Panc1 (cell line): ENCODE measurements at regions not wholly inside any gene's neighbourhood (a gene's known extent, or its start where the extent isn't known, plus 50 kb on each side); places are given as distances from the start of the nearest gene placed in this dataset.

Experiments
- ATAC-seq: fragments of 200-7000 bp; cut with Tn5 transposase; 2 replicates; pipeline ENCODE4 v1.9.1; 2020; ENCODE audit warnings: mild to moderate bottlenecking, moderate library complexity
- BruUV-seq: library from RNA; stranded (reverse); fragments of 400-500 nt; replicated peaks from 2 replicates; lab custom pipeline; 2021; lab: Mats Ljungman, UMichigan
- CTCF ChIA-PET: fragments of 300-600 bp; sonication (Branson Sonifier 250); formaldehyde crosslinking; loops from one replicate; lab custom pipeline; 2022; ENCODE audit warnings: antibody characterized with exemption; lab: Charles Lee
- POLR2A ChIA-PET: fragments of 300-600 bp; sonication (Branson Sonifier 250); formaldehyde crosslinking; loops from one replicate; lab custom pipeline; 2022; ENCODE audit warnings: antibody characterized with exemption; lab: Charles Lee
- DNase-seq: peaks from one replicate; pipeline ENCODE4 v3.0.0-alpha.2; 2010; ENCODE audit warnings: low read depth, low spot score
- H3K27ac ChIP-seq: 2 replicates; pipeline ENCODE4 v1.5.1; 2011; ENCODE audit warnings: mild to moderate bottlenecking, low read length, inconsistent platforms
- H3K27me3 ChIP-seq: fragments of 200-500 bp; sonication (Bioruptor generic); 2 replicates; pipeline ENCODE4 v1.6.0; 2014; ENCODE audit warnings: low read length, inconsistent platforms; ENCODE audit not compliant: control insufficient read depth, insufficient read depth
- H3K36me3 ChIP-seq: fragments of 200-500 bp; sonication (Bioruptor generic); 2 replicates; pipeline ENCODE4 v1.5.1; 2014; ENCODE audit warnings: inconsistent platforms, mild to moderate bottlenecking, low read length, moderate library complexity; ENCODE audit not compliant: control insufficient read depth, insufficient read depth
- H3K4me1 ChIP-seq: 2 replicates; pipeline ENCODE4 v1.5.1; 2011; ENCODE audit warnings: inconsistent platforms, mild to moderate bottlenecking, low read length, moderate library complexity; ENCODE audit not compliant: control insufficient read depth, insufficient read depth
- H3K4me3 ChIP-seq, 2 experiments: 2 replicates each; pipeline ENCODE4 v1.5.1; 2011 to 2012; ENCODE audit warnings: low read depth in 2 of 2, low read length in 2 of 2, mild to moderate bottlenecking in 2 of 2, inconsistent platforms in 1 of 2, moderate library complexity in 1 of 2
- H3K9me3 ChIP-seq: fragments of 200-500 bp; sonication (Bioruptor generic); 2 replicates; pipeline ENCODE4 v1.5.1; 2014; ENCODE audit warnings: low read depth, mild to moderate bottlenecking, inconsistent platforms, low read length, moderate library complexity; ENCODE audit not compliant: control insufficient read depth, insufficient read depth
- CTCF ChIP-seq: fragments of 450-650 bp; IDR thresholded peaks from 2 replicates; pipeline ENCODE4 v1.5.1; 2017; ENCODE audit warnings: mild to moderate bottlenecking
- POLR2AphosphoS5 ChIP-seq: IDR thresholded peaks from 2 replicates; pipeline ENCODE4 v1.6.1; 2012; ENCODE audit warnings: mild to moderate bottlenecking, low read depth, low read length, moderate library complexity
- REST ChIP-seq, 2 experiments: IDR thresholded peaks; 2 replicates each; pipeline ENCODE4 v1.6.1; 2011 to 2012; ENCODE audit warnings: low read depth in 2 of 2, control low read depth in 1 of 2, low read length in 1 of 2, mild to moderate bottlenecking in 1 of 2, moderate library complexity in 1 of 2; ENCODE audit not compliant: insufficient read depth in 1 of 2
- SIN3A ChIP-seq: IDR thresholded peaks from 2 replicates; pipeline ENCODE4 v1.6.1; 2012; ENCODE audit warnings: low read depth, mild to moderate bottlenecking, low read length, moderate library complexity, borderline replicate concordance; ENCODE audit not compliant: insufficient read depth
- TCF7L2 ChIP-seq: IDR thresholded peaks from 2 replicates; pipeline ENCODE4 v1.6.1; 2011; ENCODE audit warnings: mild to moderate bottlenecking, low read depth, low read length, inconsistent platforms
- in situ Hi-C: cut with HindIII; loops from 2 replicates; pipeline ENCODE4 v1.10.0; 2016; ENCODE audit warnings: low sequenced_read_pairs, low pct_unique_long_range_greater_than_20kb
- intact Hi-C: fragments of 100-400 bp; cut with micrococcal nuclease; formaldehyde crosslinking; loops from one replicate; pipeline ENCODE4 v1.10.0; 2022; ENCODE audit not compliant: unreplicated experiment

- H3K4me1 ChIP-seq, result no peaks in the 10 kb centered on the region
- DNase-seq, result no peak
- TF ChIP-seq TCF7L2 (no peak), REST (IDR thresholded peaks at IDR 0.05; ENCODE audit: insufficient read depth in 1 of 2, low read depth in 2 of 2, low read length in 1 of 2) (no peak), SIN3A (no peak), POLR2AphosphoS5 (no peak), CTCF (no peak)
- POLR2A ChIA-PET, result no interaction called here
- no peak overlapping the region for H3K4me3 ChIP-seq
- H3K36me3 ChIP-seq, result no peaks in the 10 kb centered on the region
- in situ Hi-C loops (no loop called here), intact Hi-C loops (no loop called here)
- H3K27me3 ChIP-seq, result 0 out of 2 replicates have a peak, but pooled peaks cover 3% of the 10 kb centered on the region
- ATAC-seq, result no peak
- no TSS peak for BruUV-seq
- CTCF ChIA-PET, result no interaction called here
- H3K9me3 ChIP-seq, result no peaks in the 10 kb centered on the region
- H3K27ac ChIP-seq, result no peak overlapping the region
These were observed 62.2 kb upstream of the HEPHL1 start for GRCh38 chr11:93958991-93959390.

GRCh38 chr11:93959663-93960062 is 61.5 kb upstream of the HEPHL1 start:
- H3K27ac ChIP-seq, result no peak overlapping the region
- H3K36me3 ChIP-seq, result no peaks in the 10 kb centered on the region
- no peaks in the 10 kb centered on the region for H3K9me3 ChIP-seq
- ATAC-seq (no peak), DNase-seq (no peak)
- CTCF ChIA-PET, result no interaction called here
- POLR2A ChIA-PET, result interaction anchor here (0.6 kb wide), 1 partner anchor 29 kb away, joined by 3 read pairs; no protein-coding TSS in a partner anchor
- no TSS peak for BruUV-seq
- in situ Hi-C loops, result no loop called here
- no peak for TF ChIP-seq TCF7L2
- TF ChIP-seq SIN3A, result no peak
- TF ChIP-seq POLR2AphosphoS5, result no peak
- TF ChIP-seq CTCF, result no peak
- no peak for TF ChIP-seq REST (IDR thresholded peaks at IDR 0.05; ENCODE audit: insufficient read depth in 1 of 2, low read depth in 2 of 2, low read length in 1 of 2)
- no peaks in the 10 kb centered on the region for H3K4me1 ChIP-seq
- H3K4me3 ChIP-seq, result no peak overlapping the region
- 0 out of 2 replicates have a peak, but pooled peaks cover 3% of the 10 kb centered on the region for H3K27me3 ChIP-seq
- intact Hi-C loops, result no loop called here
